ENCODE measurements at regions not wholly inside any gene's neighbourhood (a gene's known extent, or its start where the extent isn't known, plus 50 kb on each side); places are given as distances from the start of the nearest gene placed in this dataset.

DNA sequence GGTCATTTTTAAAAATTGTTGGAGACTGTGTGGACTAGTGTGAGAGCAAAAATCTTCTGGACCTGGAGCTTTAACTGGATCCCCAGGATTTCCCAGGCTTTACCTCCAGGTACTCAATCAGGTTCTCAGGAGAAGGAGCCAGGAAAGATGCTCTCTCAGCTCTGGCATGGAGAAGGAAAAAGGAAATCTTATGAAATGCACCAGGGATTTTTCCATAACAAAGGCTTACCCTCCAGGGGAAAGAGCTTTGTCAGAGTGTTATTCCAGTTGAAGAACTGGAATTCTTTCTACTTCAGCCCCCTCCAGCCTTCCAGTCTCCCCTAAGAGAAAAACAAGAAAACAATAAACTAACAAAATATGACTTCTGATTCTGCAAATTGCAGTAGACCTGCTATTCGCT is 436.7 kb upstream of the ANKRD30A start:
- no peak for DNase-seq

DNA sequence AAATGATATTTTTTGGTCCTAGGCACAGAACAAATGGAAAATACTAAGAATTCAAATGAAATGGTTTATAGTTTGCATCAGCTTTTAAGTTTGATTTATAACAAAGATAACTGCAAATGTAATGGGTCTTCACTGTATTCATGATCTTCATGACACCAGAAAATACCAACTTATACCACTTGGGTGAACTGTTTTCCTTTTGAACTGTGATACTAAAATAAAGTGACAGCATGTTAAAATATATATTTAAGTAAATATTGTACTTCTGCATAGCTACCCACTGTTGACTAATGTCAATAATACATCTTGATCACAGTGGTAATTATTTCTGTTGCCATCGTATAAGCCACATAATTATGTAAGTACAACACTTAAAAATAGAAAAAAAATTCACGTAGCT is 442.0 kb upstream of the ANKRD30A start:
- DNase-seq, result no peak

DNA sequence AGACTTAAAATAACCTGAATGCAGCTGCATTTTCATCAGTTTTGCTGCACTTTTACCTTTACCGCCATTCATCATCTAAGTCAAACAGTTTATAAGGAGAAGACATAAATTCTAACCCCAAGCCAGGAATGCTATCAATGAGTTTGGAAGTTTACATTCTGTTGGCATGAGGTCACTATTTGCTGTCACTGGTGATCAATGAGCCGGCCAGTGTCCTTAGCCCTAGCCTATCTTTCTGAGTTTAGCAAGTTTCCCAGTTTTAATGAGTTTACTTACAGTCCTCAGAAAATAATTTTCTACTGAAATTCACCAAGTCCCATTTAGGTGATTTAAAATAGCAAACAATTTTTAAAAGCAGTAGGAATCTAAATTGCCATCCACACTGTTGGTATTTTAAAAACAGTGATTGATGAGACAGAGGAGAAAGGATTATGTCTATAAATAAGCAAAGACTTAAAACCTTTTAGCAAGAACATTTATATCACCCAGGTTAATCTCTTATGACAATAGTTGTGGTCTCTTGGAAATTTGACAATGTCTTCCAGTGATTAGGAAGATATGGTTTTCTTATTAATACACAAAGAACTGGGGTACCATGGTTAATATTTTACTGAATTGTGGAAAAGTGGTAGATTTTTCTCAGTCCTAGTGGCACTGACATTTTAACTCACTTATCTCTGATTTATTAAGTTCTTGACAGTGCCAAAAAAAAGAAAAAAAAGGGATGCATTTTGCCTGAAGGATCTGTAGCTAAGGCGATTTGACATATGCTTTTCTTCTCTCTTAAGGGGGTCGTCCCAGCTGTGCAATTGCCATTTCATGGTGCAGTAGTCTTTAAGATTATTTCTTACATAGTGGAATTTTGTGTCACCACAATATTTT is 443.4 kb upstream of the ANKRD30A start:
- no peak for DNase-seq

DNA sequence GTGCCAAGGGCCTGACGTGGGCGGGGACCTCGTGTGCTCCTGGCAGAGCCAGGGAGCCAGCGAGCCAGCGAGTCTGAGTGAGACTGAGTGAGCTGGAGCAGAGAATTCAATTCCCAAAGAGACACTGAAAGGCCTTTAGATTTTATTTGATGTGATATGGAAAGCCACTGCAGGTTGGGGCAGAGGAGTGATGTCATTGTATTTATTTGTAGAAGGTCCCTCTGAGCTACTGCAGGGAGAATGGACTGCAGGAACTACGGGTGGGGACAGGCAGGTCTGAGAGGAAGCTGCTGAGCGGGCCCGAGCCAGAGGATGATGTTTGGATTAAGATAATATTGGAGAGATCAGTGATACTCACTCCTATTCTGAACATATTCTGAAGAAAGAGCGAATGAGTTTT is 445.8 kb upstream of the ANKRD30A start:
- no peak for DNase-seq

DNA sequence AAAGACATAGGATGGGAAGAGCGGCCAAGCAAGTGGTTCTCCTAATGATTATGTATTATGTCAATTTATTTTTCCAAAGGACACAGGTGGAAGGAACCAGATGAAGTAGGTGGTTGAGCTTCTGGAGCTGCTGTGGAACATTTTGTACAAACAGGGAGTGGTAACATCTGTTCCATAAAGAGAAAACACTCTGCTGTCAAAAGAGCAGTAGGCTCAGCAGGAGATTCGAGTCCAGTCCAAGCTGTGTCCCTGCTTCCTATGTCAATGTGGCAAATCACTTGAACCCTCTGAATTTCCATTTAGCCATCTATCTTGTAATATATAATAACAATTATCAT is 448.0 kb upstream of the ANKRD30A start:
- no peak for DNase-seq

DNA sequence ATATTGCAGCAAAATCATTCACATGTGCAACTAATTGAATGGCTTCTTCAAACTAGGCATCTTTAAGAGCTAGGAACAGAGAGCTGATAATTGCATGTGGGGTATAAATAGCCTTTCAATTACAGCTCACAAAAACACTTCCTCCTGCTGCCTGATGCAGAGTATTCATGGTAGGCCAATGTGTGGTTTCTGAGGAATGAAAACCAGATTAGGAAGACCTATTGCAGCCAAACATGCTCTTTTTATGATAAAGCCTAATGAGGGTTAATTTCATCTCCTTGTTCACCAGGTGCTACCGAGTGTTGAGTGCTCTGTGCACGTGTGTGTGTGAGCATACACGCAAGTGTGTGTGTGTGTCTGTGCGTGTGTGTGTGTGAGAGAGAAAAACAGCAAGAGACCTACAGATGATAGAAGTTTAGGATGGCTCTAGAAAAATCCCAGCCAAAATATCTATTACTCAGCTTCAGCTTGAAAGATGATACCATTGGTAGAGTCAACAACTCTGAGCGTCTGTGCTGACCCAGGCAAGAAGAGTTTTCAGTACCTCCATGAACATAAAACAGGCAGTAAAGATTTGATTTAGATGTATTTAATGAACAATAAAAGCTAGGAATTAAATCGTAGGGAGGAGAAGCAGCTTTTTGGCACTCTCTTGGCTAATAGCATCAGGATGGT is 448.5 kb upstream of the ANKRD30A start:
- no peak for DNase-seq

DNA sequence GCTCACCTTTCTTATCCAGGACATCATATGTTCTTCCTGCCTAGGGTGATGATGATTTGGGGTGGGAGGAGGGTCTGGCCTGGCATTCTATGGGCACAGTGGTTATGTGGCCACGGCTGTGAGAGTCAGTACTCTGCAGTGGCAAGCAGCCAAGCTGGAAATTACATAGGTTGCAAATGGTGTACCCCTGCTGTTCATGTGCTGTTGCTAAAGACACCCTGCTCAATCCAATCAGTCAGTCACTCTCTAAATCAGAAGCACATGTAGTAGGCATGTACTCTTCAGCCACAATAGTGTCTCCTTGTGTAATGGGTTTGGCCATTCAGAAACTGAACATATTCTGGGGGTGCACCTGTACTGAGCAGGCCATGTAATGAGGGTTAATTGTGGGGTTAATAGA is 449.1 kb upstream of the ANKRD30A start:
- DNase-seq, result no peak

DNA sequence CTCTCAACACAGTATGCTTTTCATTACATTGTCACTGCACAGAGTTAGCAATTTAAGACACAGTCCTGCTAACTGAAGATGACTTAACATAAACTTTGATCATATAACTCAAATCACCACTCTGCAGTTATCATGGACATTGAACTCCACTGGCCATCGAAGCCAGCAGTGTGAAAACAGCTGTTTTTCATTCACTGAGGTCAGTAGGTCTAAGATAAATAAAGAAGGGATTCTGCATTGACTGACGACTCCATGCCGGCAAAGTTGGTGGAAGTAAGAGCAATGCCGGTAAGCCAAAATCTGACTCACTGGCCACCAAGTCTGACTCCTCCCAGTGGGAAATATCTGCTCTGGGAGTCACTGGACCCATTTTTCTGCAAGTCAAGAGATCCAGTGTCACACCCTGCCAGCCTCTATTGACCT is 449.9 kb upstream of the ANKRD30A start:
- no peak for DNase-seq

DNA sequence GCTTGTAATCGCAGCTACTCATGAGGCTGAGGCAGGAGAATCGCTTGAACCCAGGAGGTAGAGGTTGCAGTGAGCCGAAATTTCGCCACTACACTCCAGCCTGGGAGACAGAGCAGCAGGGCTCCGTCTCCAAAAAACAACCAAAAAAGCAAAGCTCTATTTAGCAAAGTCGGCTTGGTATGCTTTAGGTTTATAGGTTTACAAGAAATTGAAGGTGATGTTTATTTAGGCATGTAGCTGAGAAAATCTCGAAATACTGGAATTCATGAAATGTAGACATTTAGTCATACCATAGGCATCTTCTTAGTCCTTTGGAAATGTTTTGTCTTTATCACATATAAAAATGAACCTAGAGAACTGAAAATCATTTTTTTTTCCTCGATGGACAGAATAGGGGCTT is 453.8 kb upstream of the ANKRD30A start:
- no peak for DNase-seq

DNA sequence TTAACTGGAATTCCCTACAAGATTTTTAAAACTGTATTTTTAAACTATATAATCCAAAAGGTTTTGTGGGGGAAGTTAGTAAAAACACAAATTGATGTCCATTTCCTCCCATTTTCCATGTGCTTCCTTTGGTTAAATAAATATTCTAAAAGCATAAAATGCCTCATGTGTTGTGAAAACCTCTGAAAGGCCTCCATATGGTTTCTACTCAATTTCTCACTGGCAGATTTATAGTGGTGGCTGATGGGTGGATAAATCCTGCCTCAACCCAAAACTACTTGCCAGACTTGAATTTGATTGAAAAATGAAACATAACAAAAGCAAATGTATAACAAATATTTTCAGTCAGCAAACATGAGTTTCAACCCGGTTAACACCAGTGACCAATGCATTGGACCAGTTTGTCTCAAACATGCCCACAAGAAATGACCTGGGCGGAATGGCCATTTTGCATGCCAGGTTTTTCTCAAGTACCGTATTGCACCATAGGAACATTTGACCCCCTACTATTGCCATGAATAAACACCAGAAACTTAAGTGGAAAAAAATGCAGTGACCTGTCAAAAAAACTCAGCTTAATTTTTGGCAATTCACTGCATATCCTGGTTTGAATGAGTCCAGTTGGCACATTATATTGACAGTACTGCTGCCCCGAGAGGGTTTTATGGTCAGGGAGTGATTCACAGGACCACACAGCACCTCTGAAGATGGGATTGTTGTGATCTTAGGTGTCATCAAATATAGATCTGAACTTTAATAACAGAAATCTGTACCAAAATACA is 454.6 kb upstream of the ANKRD30A start:
- no peak for DNase-seq

DNA sequence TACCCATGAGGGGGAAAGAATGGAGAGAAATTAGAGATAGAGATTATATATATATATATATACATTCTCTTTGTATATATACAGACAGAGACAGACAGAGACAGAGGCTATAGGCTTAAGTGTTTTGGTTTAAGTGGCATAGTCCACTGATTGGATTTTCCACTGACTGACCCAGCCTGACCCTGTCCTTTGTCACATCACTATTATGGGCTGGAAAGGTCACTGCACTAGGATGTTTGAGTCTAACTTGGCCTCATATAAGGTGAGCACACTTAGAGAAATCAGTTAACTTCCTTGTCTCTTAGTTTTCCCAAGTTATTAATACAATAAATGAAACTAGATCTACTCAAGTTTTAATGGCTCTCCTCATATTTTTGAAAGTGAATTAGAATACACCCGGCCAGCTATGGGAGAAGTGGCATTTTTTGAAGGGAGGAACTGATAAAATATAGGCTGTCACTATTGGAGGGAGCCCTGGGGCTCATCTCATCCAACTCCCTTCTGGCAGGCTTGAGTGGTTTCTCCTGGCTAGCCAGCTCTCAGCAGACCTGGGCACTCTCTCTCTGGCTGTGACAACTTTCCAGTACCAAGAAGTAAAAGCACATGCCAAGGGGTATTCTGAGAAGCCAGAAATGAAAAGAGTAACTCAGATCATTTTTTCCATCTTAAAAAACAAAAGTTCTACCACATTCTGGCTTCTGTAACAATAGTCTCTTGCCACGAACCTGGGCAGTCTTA is 455.6 kb upstream of the ANKRD30A start:
- no peak for DNase-seq

DNA sequence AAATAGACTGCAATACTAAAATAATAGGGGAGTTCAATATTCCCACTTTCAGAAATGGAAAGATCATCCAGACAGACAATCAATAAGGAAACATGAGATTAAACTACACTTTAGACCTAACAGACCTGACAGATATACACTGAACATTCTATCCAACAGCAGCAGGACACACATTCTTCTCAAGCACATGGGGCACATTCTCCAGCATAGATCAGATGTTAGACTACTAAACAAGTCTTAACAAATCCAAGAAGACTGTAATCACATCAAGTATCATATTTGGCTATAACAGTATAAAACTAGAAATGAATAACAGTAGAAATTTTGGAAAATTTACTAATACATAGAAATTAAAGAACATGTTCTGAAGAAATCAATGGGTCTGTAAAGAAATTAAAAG is 458.9 kb upstream of the ANKRD30A start:
- DNase-seq, result no peak

DNA sequence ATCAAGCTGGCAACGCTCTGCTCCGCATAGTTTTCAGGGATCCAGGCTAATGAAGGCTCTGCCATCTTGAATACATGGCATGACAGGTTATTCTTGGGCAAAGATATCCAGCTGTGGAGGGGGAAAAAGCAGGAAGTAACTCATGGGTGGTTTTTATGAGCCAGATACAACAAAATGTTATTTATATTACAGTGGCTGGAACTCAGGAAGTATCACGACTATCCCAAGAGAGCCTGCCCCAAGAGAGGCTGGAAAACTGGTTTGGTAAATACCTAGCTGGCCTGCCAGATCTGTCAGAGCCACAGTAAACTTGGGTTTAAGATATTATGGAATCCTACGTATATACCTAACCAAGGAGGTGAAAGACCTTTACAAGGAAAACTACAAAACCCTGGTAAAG is 462.8 kb upstream of the ANKRD30A start:
- no peak for DNase-seq

DNA sequence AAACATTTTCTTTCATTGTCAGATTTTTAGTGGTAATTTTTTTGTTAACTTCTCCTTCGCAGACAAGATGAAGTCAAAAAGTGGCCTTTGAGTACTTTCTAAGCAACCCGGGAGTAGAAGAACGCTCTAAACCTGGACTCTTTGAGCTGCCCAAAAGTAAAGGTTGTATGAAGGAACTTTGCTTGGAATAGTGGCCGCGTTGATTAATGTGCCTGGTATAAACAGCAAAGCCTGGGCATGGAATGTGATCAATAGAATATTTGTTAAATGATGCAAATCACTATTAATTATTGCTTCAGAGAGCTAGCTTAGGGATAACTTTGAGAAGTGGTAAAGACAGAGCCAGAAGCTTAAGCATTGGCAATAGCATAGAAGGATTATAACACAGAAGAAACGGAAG is 475.1 kb upstream of the ANKRD30A start:
- DNase-seq, result no peak

DNA sequence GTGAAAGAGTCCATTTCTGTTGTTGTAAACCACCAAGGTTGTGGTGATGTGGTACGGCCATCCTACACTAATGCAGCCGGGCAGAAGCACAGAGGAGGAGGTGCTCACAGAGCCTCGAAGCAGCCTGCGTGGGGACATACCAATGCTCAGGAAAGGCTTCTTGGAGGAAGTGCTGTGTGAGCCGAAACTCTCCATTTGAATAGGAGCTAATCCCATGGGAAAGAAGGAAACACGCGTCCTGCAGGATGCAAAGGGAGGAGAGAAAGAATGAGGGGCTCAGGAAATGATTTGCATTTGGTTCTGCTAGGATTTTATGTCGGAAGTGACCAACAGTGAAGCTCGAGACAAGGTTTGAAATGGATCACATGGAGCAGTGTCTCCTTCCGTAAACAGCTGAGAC is 477.9 kb upstream of the ANKRD30A start:
- DNase-seq, result no peak

DNA sequence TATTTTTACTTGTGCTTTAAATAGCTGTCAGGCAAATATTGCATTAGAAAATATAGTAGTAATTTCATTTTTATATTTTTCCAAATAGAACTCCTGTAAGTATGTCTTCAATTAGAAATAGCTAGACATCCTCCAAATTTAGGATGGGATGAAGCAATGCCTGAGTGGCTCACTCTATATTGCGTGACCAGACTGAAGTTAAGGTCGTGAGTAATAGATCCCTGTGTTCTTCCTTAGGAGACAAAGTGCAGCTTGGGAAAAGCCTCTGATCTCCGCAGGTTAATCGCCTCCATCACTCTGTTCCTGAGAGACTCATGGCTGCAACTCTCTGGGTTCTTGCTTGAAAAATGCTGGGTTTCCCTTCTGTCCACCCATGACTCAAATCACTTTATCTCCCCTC is 484.8 kb upstream of the ANKRD30A start:
- DNase-seq, result no peak

DNA sequence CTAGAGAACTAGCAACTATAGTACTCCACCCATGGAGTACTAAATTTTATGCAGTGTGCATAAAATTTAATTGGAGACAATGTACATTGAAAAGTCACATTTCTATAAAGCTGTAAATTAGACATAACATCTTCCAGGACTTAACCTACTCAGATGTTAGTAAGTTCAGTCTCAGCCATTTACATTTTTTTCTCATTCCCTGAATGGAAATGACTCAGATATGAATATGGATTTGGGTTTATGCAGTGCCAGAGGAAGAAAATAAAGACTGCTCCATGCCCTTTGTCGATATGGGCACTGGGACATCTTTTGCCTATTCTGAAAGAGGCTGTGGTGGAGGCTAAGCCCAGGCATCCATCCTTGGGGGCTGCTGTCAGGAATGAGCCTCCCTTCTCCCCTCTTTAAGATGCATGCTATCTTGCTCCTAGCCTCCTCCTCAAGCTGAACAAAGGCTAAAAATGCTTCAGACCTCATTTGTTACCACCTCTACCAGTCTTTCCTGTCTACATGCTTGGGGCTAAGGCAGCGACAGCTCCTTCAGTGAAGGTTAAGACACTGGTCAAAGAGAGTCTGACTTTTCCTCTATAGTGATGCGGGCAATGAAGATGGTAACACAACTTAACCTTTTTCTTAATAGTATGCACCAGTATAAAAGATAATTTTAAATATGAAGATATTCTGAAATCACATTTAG is 486.8 kb upstream of the ANKRD30A start:
- DNase-seq, result no peak

DNA sequence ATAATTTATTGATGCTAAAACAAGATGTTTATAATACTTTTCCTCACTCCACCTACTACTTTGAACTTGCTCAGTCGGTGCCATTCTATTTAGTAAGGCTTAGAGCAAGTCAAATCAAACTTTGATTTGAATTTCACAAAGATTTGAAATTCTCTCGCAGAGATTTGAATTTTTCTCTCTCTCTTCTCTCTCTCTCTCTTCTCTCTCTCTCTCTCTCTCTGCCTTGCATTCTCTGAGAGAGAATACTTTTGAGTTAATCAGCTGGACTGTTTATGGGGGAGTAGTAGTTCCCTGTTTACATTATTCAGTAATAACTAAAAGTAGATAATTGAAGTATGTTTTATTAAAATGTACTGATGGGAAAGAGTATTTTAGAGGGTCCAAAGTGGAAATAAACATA is 488.5 kb upstream of the ANKRD30A start:
- DNase-seq, result no peak

DNA sequence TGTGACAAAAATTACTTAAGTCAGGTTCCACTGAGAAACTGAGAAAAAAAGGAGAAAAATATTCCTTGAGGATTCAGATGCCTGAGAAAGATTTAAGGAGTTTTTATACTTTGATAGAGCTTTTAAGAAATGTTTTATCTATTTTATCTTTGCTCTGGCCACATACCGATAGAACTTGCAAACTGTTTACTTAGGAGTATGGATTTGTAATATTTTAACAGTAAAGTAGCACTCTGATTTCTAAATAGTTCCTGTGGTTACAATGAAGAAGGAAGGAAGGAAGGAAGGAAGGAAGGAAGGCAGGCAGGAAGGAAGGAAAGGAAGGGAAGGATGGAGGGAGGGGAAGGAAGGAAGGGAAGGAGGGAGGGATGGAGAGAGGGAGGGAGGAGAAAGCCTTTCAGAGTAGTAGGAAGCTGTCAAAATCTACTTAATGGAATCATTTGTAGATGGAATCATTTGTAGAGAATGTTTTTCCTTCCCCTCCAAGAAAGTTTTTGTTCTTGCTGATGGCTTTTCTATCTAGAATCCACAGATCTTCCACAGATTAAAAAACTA is 489.0 kb upstream of the ANKRD30A start:
- DNase-seq, result no peak

DNA sequence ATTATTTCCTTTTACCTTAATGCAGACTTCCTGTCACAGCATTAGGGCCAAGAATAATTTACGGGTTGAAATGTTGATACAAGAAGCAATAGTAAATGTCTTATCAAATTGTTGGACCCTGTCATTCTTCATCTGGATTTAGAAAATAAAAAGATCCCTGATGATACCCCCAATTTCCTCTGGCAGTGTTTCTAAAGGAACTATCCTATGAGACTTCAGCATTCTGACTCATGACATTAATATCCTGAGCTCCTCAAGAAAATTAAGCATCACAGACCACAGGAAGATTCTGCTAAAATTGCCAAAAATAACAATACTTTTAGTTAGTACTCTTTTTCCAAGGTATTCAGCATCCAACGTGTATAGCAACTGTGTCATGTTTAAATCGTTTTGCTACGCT is 490.5 kb upstream of the ANKRD30A start:
- DNase-seq, result no peak

DNA sequence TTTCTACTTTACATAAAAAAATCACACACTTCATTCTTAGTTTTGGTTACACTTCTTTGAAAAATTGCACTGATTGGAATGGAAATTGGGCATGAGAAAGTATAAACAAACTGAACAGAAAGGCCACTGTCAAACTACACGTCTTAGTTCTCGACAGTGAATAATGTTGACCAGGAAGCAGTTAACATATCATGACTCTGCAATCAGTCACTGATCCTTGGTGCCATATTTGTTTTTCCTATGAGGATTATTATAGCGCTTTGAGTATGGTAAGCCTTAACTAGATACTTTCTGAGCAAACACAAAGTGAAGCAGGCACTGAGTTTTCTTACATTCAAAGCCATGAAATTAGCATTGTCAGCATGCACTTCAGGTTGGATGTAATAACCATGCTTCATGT is 495.1 kb upstream of the ANKRD30A start:
- DNase-seq, result no peak

DNA sequence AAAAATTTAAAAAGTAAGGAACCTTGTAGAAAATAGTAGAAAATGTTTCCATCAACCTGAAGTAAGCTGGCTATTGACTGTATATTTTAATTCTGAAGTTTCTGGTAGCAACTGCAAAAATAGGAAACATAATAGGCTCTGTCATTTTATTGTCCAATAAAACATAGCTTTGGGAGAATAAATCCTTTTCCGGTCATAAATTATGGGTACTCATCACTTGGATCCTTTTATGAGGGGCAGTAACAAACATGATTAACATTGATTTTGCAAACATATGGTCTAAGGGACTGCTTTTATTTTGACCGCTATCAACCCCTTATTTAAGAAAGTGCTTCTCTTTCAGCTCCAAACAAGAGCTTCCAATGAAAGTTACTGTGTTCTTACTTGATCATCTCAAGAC is 495.9 kb upstream of the ANKRD30A start:
- DNase-seq, result no peak

Data from SW 1271 (cell line).